ENCODE measurements at regions not wholly inside any gene's neighbourhood (a gene's known extent, or its start where the extent isn't known, plus 50 kb on each side); places are given as distances from the start of the nearest gene placed in this dataset.

DNA sequence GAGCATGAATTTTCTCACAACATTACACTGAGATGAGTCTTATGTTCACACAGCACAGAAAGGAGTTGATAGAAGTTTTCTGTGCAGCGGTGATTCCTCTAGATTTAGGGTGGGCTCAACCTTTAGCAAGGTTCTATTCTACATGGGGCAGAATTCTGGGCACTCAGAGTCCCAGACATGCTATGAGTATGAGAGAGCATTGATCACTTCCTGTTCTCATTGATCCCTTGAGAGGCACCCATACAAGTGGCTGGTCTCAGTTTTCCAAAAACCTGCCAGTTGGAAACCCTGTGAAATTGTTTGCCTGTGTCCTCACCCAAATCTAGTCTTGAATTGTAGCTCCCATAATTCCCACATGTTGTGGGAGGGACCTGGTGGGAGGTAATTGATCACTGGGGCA is 112.5 kb upstream of the NR2F2 start:
- H3K4me2 ChIP-seq (ENCODE audit: low read length), result no peak overlapping the region
- no peaks in the 10 kb centered on the region for H3K27me3 ChIP-seq (ENCODE audit: insufficient read depth, low read length)
- no peaks in the 10 kb centered on the region for H3K9me3 ChIP-seq (ENCODE audit: low read length)
- no peak overlapping the region for H3K4me3 ChIP-seq (ENCODE audit: low read depth, low read length, poor library complexity, severe bottlenecking)
- no peak overlapping the region for H2AFZ ChIP-seq (ENCODE audit: low read length)
- no peaks in the 10 kb centered on the region for H3K9me2 ChIP-seq (ENCODE audit: low read depth, low read length)
- TF ChIP-seq, protein P1, sequence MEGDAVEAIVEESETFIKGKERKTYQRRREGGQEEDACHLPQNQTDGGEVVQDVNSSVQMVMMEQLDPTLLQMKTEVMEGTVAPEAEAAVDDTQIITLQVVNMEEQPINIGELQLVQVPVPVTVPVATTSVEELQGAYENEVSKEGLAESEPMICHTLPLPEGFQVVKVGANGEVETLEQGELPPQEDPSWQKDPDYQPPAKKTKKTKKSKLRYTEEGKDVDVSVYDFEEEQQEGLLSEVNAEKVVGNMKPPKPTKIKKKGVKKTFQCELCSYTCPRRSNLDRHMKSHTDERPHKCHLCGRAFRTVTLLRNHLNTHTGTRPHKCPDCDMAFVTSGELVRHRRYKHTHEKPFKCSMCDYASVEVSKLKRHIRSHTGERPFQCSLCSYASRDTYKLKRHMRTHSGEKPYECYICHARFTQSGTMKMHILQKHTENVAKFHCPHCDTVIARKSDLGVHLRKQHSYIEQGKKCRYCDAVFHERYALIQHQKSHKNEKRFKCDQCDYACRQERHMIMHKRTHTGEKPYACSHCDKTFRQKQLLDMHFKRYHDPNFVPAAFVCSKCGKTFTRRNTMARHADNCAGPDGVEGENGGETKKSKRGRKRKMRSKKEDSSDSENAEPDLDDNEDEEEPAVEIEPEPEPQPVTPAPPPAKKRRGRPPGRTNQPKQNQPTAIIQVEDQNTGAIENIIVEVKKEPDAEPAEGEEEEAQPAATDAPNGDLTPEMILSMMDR (IDR thresholded peaks at IDR 0.05; ENCODE audit: low read length), result no peak
- no peak for TF ChIP-seq EZH2 (IDR thresholded peaks at IDR 0.05; ENCODE audit: borderline replicate concordance, low read length)
- no peaks in the 10 kb centered on the region for H3K4me1 ChIP-seq (ENCODE audit: insufficient read depth, low read length, severe bottlenecking)
- H3K27ac ChIP-seq (ENCODE audit: low read depth, low read length, poor library complexity, severe bottlenecking), result no peak overlapping the region
- no peaks in the 10 kb centered on the region for H3K79me2 ChIP-seq (ENCODE audit: insufficient read depth, low read length)
- no peaks in the 10 kb centered on the region for H3F3A ChIP-seq (ENCODE audit: insufficient read depth, low read length)
- no peaks in the 10 kb centered on the region for H4K20me1 ChIP-seq (ENCODE audit: insufficient read depth, low read length)
- no peaks in the 10 kb centered on the region for H3K36me3 ChIP-seq (ENCODE audit: insufficient read depth, low read length)
- H3K9ac ChIP-seq (ENCODE audit: low read length), result no peak overlapping the region

GRCh38 chr15:96218623-96219455 is 111.7 kb upstream of the NR2F2 start:
- Histone ChIP-seq H3K4me3 (ENCODE audit: low read depth, low read length, poor library complexity, severe bottlenecking) (no peak overlapping the region), H3K4me2 (ENCODE audit: low read length) (no peak overlapping the region), H3K27ac (ENCODE audit: low read depth, low read length, poor library complexity, severe bottlenecking) (no peak overlapping the region), H3K9me2 (ENCODE audit: low read depth, low read length) (no peaks in the 10 kb centered on the region), H3F3A (ENCODE audit: insufficient read depth, low read length) (no peaks in the 10 kb centered on the region), H3K9me3 (ENCODE audit: low read length) (no peaks in the 10 kb centered on the region), H4K20me1 (ENCODE audit: insufficient read depth, low read length) (no peaks in the 10 kb centered on the region), H3K9ac (ENCODE audit: low read length) (no peak overlapping the region), H3K4me1 (ENCODE audit: insufficient read depth, low read length, severe bottlenecking) (no peaks in the 10 kb centered on the region), H2AFZ (ENCODE audit: low read length) (no peak overlapping the region), H3K79me2 (ENCODE audit: insufficient read depth, low read length) (no peaks in the 10 kb centered on the region), H3K27me3 (ENCODE audit: insufficient read depth, low read length) (no peaks in the 10 kb centered on the region), H3K36me3 (ENCODE audit: insufficient read depth, low read length) (no peaks in the 10 kb centered on the region)
- TF ChIP-seq, protein P1 (IDR thresholded peaks at IDR 0.05; ENCODE audit: low read length), result no peak
- no peak for TF ChIP-seq EZH2 (IDR thresholded peaks at IDR 0.05; ENCODE audit: borderline replicate concordance, low read length)

DNA sequence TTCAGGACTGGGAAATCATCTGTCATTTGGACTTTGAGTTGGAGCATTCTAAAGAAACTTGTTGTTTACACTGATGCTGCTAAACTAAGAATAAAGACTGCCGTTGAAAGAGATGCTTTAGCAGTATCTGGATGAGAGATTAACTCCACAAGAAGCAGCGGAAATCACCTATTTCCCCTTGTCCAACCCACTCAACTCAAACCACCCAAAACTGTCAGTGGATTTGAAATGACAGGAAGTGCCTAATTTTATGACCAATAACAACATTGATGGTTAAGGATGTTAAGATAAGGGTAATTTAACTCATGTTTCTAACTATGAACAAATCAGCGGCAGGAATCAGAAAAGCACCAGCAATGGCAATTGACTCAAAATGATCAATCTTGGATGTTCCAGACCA is 110.8 kb upstream of the NR2F2 start:
- Histone ChIP-seq H2AFZ (ENCODE audit: low read length) (no peak overlapping the region), H3K9me3 (ENCODE audit: low read length) (no peaks in the 10 kb centered on the region), H4K20me1 (ENCODE audit: insufficient read depth, low read length) (no peaks in the 10 kb centered on the region), H3K36me3 (ENCODE audit: insufficient read depth, low read length) (no peaks in the 10 kb centered on the region), H3K27me3 (ENCODE audit: insufficient read depth, low read length) (no peaks in the 10 kb centered on the region), H3K4me2 (ENCODE audit: low read length) (no peak overlapping the region), H3K9ac (ENCODE audit: low read length) (no peak overlapping the region), H3K4me1 (ENCODE audit: insufficient read depth, low read length, severe bottlenecking) (no peaks in the 10 kb centered on the region), H3K79me2 (ENCODE audit: insufficient read depth, low read length) (no peaks in the 10 kb centered on the region), H3K4me3 (ENCODE audit: low read depth, low read length, poor library complexity, severe bottlenecking) (no peak overlapping the region), H3K27ac (ENCODE audit: low read depth, low read length, poor library complexity, severe bottlenecking) (no peak overlapping the region), H3K9me2 (ENCODE audit: low read depth, low read length) (no peaks in the 10 kb centered on the region), H3F3A (ENCODE audit: insufficient read depth, low read length) (no peaks in the 10 kb centered on the region)
- no peak for TF ChIP-seq EZH2 (IDR thresholded peaks at IDR 0.05; ENCODE audit: borderline replicate concordance, low read length)
- TF ChIP-seq, protein P1 (IDR thresholded peaks at IDR 0.05; ENCODE audit: low read length), result no peak
